Peyer's patch (tissue), 4 donors: ENCODE measurements at regions not wholly inside any gene's neighbourhood (a gene's known extent, or its start where the extent isn't known, plus 50 kb on each side); places are given as distances from the start of the nearest gene placed in this dataset.

Experiments
- DNase-seq, 3 donors: peaks; one replicate each; pipeline ENCODE4 v3.0.0-alpha.2; 2017 to 2019
- H3K27ac ChIP-seq, 4 donors: fragments of 200-600 bp; sonication (generic); one replicate each; pipeline ENCODE4 v1.5.1; 2016 to 2019
- H3K27me3 ChIP-seq, 2 donors: fragments of 200-600 bp; sonication (generic); one replicate each; pipeline ENCODE4 v1.5.1; 2019
- H3K36me3 ChIP-seq, 3 donors: fragments of 200-600 bp; sonication (generic); one replicate each; pipeline ENCODE4 v1.5.1; 2016 to 2019
- H3K4me1 ChIP-seq, 4 donors: fragments of 200-600 bp; sonication (generic); one replicate each; pipeline ENCODE4 v1.5.1; 2016 to 2019
- H3K4me3 ChIP-seq, 4 donors: fragments of 200-600 bp; sonication (generic); 1 replicate in 3 of 4; 2 replicates in 1 of 4; pipeline ENCODE4 v1.5.1; 2016 to 2019; ENCODE audit warnings: mild to moderate bottlenecking in 1 of 4
- H3K9me3 ChIP-seq, 4 donors: fragments of 200-600 bp; sonication (generic); one replicate each; pipeline ENCODE4 v1.5.1; 2016 to 2019; ENCODE audit warnings: mild to moderate bottlenecking in 1 of 4
- POLR2A ChIP-seq, 2 donors: fragments of 450-650 bp; IDR thresholded peaks; one replicate each; pipeline ENCODE4 v1.5.1; 2017; ENCODE audit warnings: antibody characterized with exemption in 2 of 2, mild to moderate bottlenecking in 2 of 2, moderate library complexity in 2 of 2
- TF ChIP-seq, protein P1 (sequence below), 6 experiments: fragments of 450-650 bp in 4 of 6; fragments of 200-600 bp in 2 of 6; sonication (generic) in 1 of 6; IDR thresholded peaks; one replicate each; pipeline ENCODE4 v1.5.1; 2017 to 2019; ENCODE audit warnings: antibody characterized with exemption in 6 of 6, mild to moderate bottlenecking in 3 of 6, moderate library complexity in 1 of 6

GRCh38 chr7:34296663-34297062 is 361.4 kb upstream of the NPSR1 start:
- no peaks in the 10 kb centered on the region for H3K9me3 ChIP-seq
- no peak overlapping the region for H3K4me3 ChIP-seq
- H3K36me3 ChIP-seq: no peaks in the 10 kb centered on the region
- no peaks in the 10 kb centered on the region for H3K27me3 ChIP-seq
- DNase-seq: no peak
- no peak overlapping the region for H3K27ac ChIP-seq
- TF ChIP-seq, protein P1, sequence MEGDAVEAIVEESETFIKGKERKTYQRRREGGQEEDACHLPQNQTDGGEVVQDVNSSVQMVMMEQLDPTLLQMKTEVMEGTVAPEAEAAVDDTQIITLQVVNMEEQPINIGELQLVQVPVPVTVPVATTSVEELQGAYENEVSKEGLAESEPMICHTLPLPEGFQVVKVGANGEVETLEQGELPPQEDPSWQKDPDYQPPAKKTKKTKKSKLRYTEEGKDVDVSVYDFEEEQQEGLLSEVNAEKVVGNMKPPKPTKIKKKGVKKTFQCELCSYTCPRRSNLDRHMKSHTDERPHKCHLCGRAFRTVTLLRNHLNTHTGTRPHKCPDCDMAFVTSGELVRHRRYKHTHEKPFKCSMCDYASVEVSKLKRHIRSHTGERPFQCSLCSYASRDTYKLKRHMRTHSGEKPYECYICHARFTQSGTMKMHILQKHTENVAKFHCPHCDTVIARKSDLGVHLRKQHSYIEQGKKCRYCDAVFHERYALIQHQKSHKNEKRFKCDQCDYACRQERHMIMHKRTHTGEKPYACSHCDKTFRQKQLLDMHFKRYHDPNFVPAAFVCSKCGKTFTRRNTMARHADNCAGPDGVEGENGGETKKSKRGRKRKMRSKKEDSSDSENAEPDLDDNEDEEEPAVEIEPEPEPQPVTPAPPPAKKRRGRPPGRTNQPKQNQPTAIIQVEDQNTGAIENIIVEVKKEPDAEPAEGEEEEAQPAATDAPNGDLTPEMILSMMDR (IDR thresholded peaks at IDR 0.05): no peak
- TF ChIP-seq POLR2A (IDR thresholded peaks at IDR 0.05): no peak
- no peaks in the 10 kb centered on the region for H3K4me1 ChIP-seq

DNA sequence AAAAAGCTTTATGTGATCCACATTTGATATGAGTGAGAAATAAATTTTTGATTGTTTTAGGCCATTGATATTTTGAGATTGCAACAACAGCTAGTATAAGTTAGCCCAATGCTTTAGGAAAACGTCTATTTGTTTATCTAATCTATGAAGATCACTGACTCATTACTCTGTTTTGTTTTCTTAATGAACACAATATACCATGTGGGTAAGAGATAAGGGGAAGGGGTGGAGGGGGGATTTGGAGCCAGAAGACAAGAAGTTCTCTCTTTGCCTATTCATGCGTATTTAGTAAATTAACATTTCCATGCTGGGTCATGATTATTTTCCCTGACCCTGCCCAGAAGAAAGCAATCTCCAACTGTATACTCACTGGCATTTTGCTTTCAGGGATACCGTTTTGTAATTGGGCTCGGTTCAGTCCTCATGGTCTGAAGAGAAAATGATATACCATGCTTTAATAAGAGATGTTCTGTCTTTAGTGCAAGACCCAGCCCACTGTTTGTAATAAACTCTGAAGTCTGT is 359.5 kb upstream of the NPSR1 start:
- no peak for DNase-seq
- Histone ChIP-seq H3K4me3 (no peak overlapping the region), H3K4me1 (no peaks in the 10 kb centered on the region), H3K9me3 (no peaks in the 10 kb centered on the region), H3K36me3 (no peaks in the 10 kb centered on the region), H3K27ac (no peak overlapping the region), H3K27me3 (no peaks in the 10 kb centered on the region)
- no peak for TF ChIP-seq POLR2A (IDR thresholded peaks at IDR 0.05)
- TF ChIP-seq, protein P1 (IDR thresholded peaks at IDR 0.05): no peak

DNA sequence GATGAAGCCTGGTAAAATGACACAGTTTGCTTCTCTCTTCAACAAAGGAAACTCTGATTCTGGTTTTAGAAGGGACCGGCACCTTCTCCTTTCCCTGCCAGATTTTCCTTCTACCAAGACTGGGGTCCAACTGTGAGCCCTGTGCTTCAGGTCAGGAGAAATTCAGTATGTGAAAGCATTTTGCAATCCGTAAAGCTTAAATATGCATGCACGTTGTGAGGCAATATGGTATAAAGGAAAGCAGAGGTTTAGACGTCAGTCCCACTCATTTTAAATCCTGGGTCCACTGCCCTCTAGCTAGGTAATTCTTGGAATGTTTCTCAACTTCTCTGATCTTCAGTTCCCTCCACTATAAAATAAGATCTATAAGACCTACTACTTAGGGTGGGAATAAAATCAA is 359.0 kb upstream of the NPSR1 start:
- no peak for TF ChIP-seq POLR2A (IDR thresholded peaks at IDR 0.05)
- TF ChIP-seq, protein P1 (IDR thresholded peaks at IDR 0.05): no peak
- H3K27me3 ChIP-seq: no peaks in the 10 kb centered on the region
- H3K9me3 ChIP-seq: no peaks in the 10 kb centered on the region
- H3K4me3 ChIP-seq: no peak overlapping the region
- H3K36me3 ChIP-seq: no peaks in the 10 kb centered on the region
- no peak overlapping the region for H3K27ac ChIP-seq
- H3K4me1 ChIP-seq: no peaks in the 10 kb centered on the region
- DNase-seq: no peak

- no peaks in the 10 kb centered on the region for H3K36me3 ChIP-seq
- TF ChIP-seq POLR2A (IDR thresholded peaks at IDR 0.05): no peak
- TF ChIP-seq, protein P1 (IDR thresholded peaks at IDR 0.05): no peak
- no peaks in the 10 kb centered on the region for H3K27me3 ChIP-seq
- no peaks in the 10 kb centered on the region for H3K4me1 ChIP-seq
- no peak overlapping the region for H3K4me3 ChIP-seq
- no peak for DNase-seq
- H3K9me3 ChIP-seq: peaks cover 0 to under 1% (median 0%) of the 10 kb centered on the region in 4 donors
- H3K27ac ChIP-seq: no peak overlapping the region
These were observed 350.5 kb upstream of the NPSR1 start for GRCh38 chr7:34307540-34307939.

GRCh38 chr7:34308595-34308994 is 349.4 kb upstream of the NPSR1 start:
- H3K27me3 ChIP-seq: no peaks in the 10 kb centered on the region
- no peaks in the 10 kb centered on the region for H3K4me1 ChIP-seq
- no peak overlapping the region for H3K27ac ChIP-seq
- TF ChIP-seq, protein P1 (IDR thresholded peaks at IDR 0.05): no peak
- TF ChIP-seq POLR2A (IDR thresholded peaks at IDR 0.05): no peak
- H3K4me3 ChIP-seq: no peak overlapping the region
- no peaks in the 10 kb centered on the region for H3K36me3 ChIP-seq
- no peak for DNase-seq
- peaks cover 0 to 4% (median 0%) of the 10 kb centered on the region in 4 donors for H3K9me3 ChIP-seq

DNA sequence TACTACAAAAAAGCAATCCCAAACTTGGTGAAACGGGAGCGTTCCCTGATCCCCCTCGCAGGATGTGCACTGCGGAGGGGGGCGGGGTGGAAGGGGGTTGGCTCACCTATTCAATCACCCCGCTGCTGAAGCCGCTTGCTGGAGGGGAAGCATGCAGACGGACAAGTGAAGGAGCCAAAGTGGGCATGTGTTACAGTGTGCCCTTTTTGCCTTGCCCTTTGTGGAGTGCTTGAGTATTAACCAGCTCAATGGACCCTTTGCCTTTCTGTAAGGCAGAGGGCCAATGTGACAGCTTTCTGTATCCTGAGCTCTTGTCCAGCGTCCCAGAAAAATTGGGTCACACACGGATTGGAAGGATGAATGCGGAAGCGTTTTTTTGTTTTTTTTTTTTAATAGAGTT is 348.9 kb upstream of the NPSR1 start:
- Histone ChIP-seq H3K4me3 (no peak overlapping the region), H3K36me3 (no peaks in the 10 kb centered on the region), H3K27ac (no peak overlapping the region), H3K4me1 (no peaks in the 10 kb centered on the region), H3K27me3 (no peaks in the 10 kb centered on the region), H3K9me3 (peaks cover 0 to 4% (median 0%) of the 10 kb centered on the region in 4 donors)
- no peak for TF ChIP-seq POLR2A (IDR thresholded peaks at IDR 0.05)
- DNase-seq: no peak
